Suprapubic skin (tissue), 4 donors: ENCODE measurements at regions not wholly inside any gene's neighbourhood (a gene's known extent, or its start where the extent isn't known, plus 50 kb on each side); places are given as distances from the start of the nearest gene placed in this dataset.
A peak's percentile ranks its signal among the peaks of the same experiment; 100 is the strongest.
"Not testable (repeated sequence)": the region's sequence is repeated elsewhere in the genome, so short reads cannot be mapped to it uniquely, and the experiment has no call there.

ENCODE experiments used
- DNase-seq, 2 donors: peaks; one replicate each; pipeline ENCODE4 v3.0.0-alpha.2; 2019; ENCODE audit warnings: low spot score in 2 of 2
- H3K27ac ChIP-seq: fragments of 200-600 bp; sonication (generic); one replicate; pipeline ENCODE4 v1.5.1; 2019
- H3K27me3 ChIP-seq: fragments of 200-600 bp; sonication (generic); one replicate; pipeline ENCODE4 v1.5.1; 2019
- H3K36me3 ChIP-seq: fragments of 200-600 bp; sonication (generic); one replicate; pipeline ENCODE4 v1.5.1; 2019
- H3K4me1 ChIP-seq: fragments of 200-600 bp; sonication (generic); one replicate; pipeline ENCODE4 v1.5.1; 2019
- H3K4me3 ChIP-seq: fragments of 200-600 bp; sonication (generic); one replicate; pipeline ENCODE4 v1.5.1; 2019; ENCODE audit warnings: mild to moderate bottlenecking
- H3K9me3 ChIP-seq: fragments of 200-600 bp; sonication (generic); one replicate; pipeline ENCODE4 v1.5.1; 2019
- CTCF ChIP-seq, 2 donors: fragments of 200-600 bp in 1 of 2; fragments of 450-650 bp in 1 of 2; sonication (generic) in 1 of 2; IDR thresholded peaks; one replicate each; pipeline ENCODE4 v1.5.1; 2016 to 2019; ENCODE audit warnings: antibody characterized with exemption in 2 of 2, mild to moderate bottlenecking in 1 of 2, moderate library complexity in 1 of 2
- EP300 ChIP-seq: sonication (generic); formaldehyde crosslinking; IDR thresholded peaks from one replicate; pipeline ENCODE4 v1.6.1; 2017; ENCODE audit warnings: antibody characterized with exemption
- POLR2A ChIP-seq, 2 donors: fragments of 450-650 bp; IDR thresholded peaks; one replicate each; pipeline ENCODE4 v1.6.1; 2017; ENCODE audit warnings: antibody characterized with exemption in 2 of 2, mild to moderate bottlenecking in 2 of 2, moderate library complexity in 2 of 2
- POLR2AphosphoS5 ChIP-seq, 3 donors: sonication (generic); formaldehyde crosslinking; IDR thresholded peaks; one replicate each; pipeline ENCODE4 v1.6.1; 2017; ENCODE audit warnings: antibody characterized with exemption in 3 of 3
- WGBS: methylation state at CpG from one replicate; pipeline ENCODE4 v1.1.5; 2018; 5-methylcytosine and 5-hydroxymethylcytosine counted together

DNA sequence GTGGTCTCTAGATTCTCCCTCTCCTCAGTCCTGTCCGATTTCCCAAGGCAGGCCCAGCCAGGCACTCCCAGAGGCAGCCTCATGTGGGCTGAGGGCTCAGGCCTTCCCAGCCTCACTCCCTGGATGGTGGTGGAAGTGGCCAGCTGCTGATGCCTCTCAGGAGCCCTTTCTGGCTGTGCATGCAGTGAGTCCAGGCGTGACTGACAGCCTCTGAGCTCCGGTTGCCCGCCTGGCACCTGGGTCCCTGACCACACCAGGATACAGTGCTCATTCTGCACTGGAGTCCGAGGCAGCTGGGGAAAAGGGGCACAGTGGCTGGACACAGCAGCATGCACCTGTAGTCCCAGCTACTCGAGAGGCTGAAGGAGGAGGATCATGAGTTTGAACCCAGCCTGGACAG, 132.6 kb downstream of the CUL2 start:
- H3K36me3 ChIP-seq, result no peaks in the 10 kb centered on the region
- H3K4me1 ChIP-seq, result peaks cover 27% of the 10 kb centered on the region
- TF ChIP-seq POLR2A (IDR thresholded peaks at IDR 0.05) (no peak), EP300 (no peak), CTCF (IDR thresholded peaks at IDR 0.05) (no peak), POLR2AphosphoS5 (IDR thresholded peaks at IDR 0.05) (no peak)
- H3K27me3 ChIP-seq, result no peaks in the 10 kb centered on the region
- no peak for DNase-seq
- H3K4me3 ChIP-seq, result no peak overlapping the region
- no peak overlapping the region for H3K27ac ChIP-seq
- no peaks in the 10 kb centered on the region for H3K9me3 ChIP-seq
- WGBS, result 92% methylated on average over 6 of the region's 6 CpGs

DNA sequence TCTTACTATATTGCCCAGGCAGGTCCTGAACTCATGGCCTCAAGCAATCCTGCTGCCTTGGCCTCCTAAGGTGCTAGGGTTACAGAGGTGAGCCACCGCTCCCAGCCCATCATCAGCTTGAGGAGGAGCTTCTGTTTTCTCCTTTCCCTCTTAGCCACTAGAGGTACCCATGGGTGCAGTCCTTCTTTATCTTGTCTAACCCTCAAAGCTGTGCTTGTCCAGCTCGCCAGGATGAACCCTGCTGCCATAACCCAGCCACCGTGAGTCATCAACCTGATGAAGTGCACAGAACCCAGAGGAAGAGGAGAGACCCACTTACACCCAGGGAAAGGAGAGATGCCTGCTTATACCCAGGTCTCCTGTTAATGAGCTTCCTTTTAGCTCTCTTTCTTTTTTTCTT, 133.4 kb downstream of the CUL2 start:
- no peak overlapping the region for H3K4me3 ChIP-seq
- TF ChIP-seq CTCF (IDR thresholded peaks at IDR 0.05), result no peak
- TF ChIP-seq EP300, result no peak
- TF ChIP-seq POLR2AphosphoS5 (IDR thresholded peaks at IDR 0.05), result no peak
- TF ChIP-seq POLR2A (IDR thresholded peaks at IDR 0.05), result no peak
- no peak overlapping the region for H3K27ac ChIP-seq
- no peaks in the 10 kb centered on the region for H3K36me3 ChIP-seq
- no peaks in the 10 kb centered on the region for H3K9me3 ChIP-seq
- 93% methylated on average over 3 of the region's 3 CpGs for WGBS
- peaks cover 27% of the 10 kb centered on the region for H3K4me1 ChIP-seq
- no peaks in the 10 kb centered on the region for H3K27me3 ChIP-seq
- no peak for DNase-seq

- no peaks in the 10 kb centered on the region for H3K9me3 ChIP-seq
- H3K36me3 ChIP-seq, result no peaks in the 10 kb centered on the region
- no peak overlapping the region for H3K4me3 ChIP-seq
- peak overlapping the region; percentile 50 for H3K27ac ChIP-seq
- TF ChIP-seq CTCF (IDR thresholded peaks at IDR 0.05) (no peak), POLR2AphosphoS5 (IDR thresholded peaks at IDR 0.05) (no peak), POLR2A (IDR thresholded peaks at IDR 0.05) (no peak), EP300 (no peak)
- H3K27me3 ChIP-seq, result no peaks in the 10 kb centered on the region
- no peak for DNase-seq
- H3K4me1 ChIP-seq, result peaks cover 27% of the 10 kb centered on the region
- 31% methylated on average over 2 of the region's 2 CpGs for WGBS
Observed at GRCh38 chr10:34955391-34955790, 134.8 kb downstream of the CUL2 start.

GRCh38 chr10:34954142-34954541, 136.0 kb downstream of the CUL2 start:
- Histone ChIP-seq H3K9me3 (no peaks in the 10 kb centered on the region), H3K4me1 (peaks cover 27% of the 10 kb centered on the region), H3K27me3 (no peaks in the 10 kb centered on the region), H3K27ac (peak overlapping the region; percentile 50), H3K36me3 (no peaks in the 10 kb centered on the region), H3K4me3 (no peak overlapping the region)
- 62% methylated on average over 5 of the region's 5 CpGs for WGBS
- TF ChIP-seq POLR2AphosphoS5 (IDR thresholded peaks at IDR 0.05) (peak in 2 of 3 donors; percentile 87 to 89), CTCF (IDR thresholded peaks at IDR 0.05) (no peak), POLR2A (IDR thresholded peaks at IDR 0.05) (no peak), EP300 (no peak)
- peak; percentile 81 to 83 for DNase-seq

- not testable (repeated sequence) for H3K36me3 ChIP-seq, H3K27ac ChIP-seq, H3K4me3 ChIP-seq, H3K9me3 ChIP-seq, DNase-seq, H3K27me3 ChIP-seq
- 72% methylated on average over 11 of the region's 11 CpGs for WGBS
- H3K4me1 ChIP-seq, result peaks cover 27% of the 10 kb centered on the region
Observed at GRCh38 chr10:34951263-34951887, 136.3 kb upstream of the PARD3 start.

GRCh38 chr10:34945951-34946522, 130.9 kb upstream of the PARD3 start:
- H3K27ac ChIP-seq, H3K4me1 ChIP-seq, H3K27me3 ChIP-seq, DNase-seq, H3K9me3 ChIP-seq, H3K36me3 ChIP-seq, H3K4me3 ChIP-seq: not testable (repeated sequence)
- WGBS, result 92% methylated on average over 9 of the region's 9 CpGs
